Astrocyte (in vitro differentiated cells and primary cell): ENCODE measurements at regions not wholly inside any gene's neighbourhood (a gene's known extent, or its start where the extent isn't known, plus 50 kb on each side); places are given as distances from the start of the nearest gene placed in this dataset.

Experiments used
- DNase-seq: peaks from one replicate; pipeline ENCODE4 v3.0.0-alpha.2; 2010; ENCODE audit warnings: low read depth
- FAIRE-seq: peaks from 2 replicates; lab custom pipeline; 2011; peaks lifted over from hg19 to GRCh38; lab: Jason Lieb, UNC
- H2AFZ ChIP-seq: 2 replicates; pipeline ENCODE4 v1.6.0; 2012; ENCODE audit warnings: low read depth, low read length, inconsistent platforms
- H3K27ac ChIP-seq: 2 replicates; pipeline ENCODE4 v1.5.1; 2011; ENCODE audit warnings: low read depth, low read length, inconsistent platforms
- H3K27me3 ChIP-seq: 2 replicates; pipeline ENCODE4 v1.6.0; 2011; ENCODE audit warnings: low read length, inconsistent platforms; ENCODE audit not compliant: insufficient read depth
- H3K36me3 ChIP-seq: 2 replicates; pipeline ENCODE4 v1.5.1; 2011; ENCODE audit warnings: low read length, inconsistent platforms; ENCODE audit not compliant: insufficient read depth
- H3K4me1 ChIP-seq: 2 replicates; pipeline ENCODE4 v1.5.1; 2011; ENCODE audit warnings: low read length, inconsistent platforms; ENCODE audit not compliant: insufficient read depth
- H3K4me2 ChIP-seq: 2 replicates; pipeline ENCODE4 v1.6.0; 2012; ENCODE audit warnings: low read length, inconsistent platforms
- H3K4me3 ChIP-seq: 2 replicates; pipeline ENCODE4 v1.5.1; 2011; ENCODE audit warnings: low read depth, mild to moderate bottlenecking, low read length, inconsistent platforms; ENCODE audit not compliant: insufficient read depth
- H3K79me2 ChIP-seq: 2 replicates; pipeline ENCODE4 v1.6.0; 2012; ENCODE audit warnings: mild to moderate bottlenecking, low read length, inconsistent platforms; ENCODE audit not compliant: insufficient read depth
- H3K9ac ChIP-seq: 2 replicates; pipeline ENCODE4 v1.6.0; 2012; ENCODE audit warnings: mild to moderate bottlenecking, low read length, inconsistent platforms
- H3K9me3 ChIP-seq: 2 replicates; pipeline ENCODE4 v1.5.1; 2012; ENCODE audit warnings: low read depth, mild to moderate bottlenecking, low read length, inconsistent platforms; ENCODE audit not compliant: insufficient read depth
- H4K20me1 ChIP-seq: 2 replicates; pipeline ENCODE4 v1.6.0; 2012; ENCODE audit warnings: low read length, inconsistent platforms; ENCODE audit not compliant: insufficient read depth
- H3K27ac Mint-ChIP-seq: one replicate; pipeline ENCODE4 v1.8.0; 2021; ENCODE audit warnings: mild to moderate bottlenecking, mixed read lengths; ENCODE audit not compliant: unreplicated experiment
- H3K27me3 Mint-ChIP-seq: one replicate; pipeline ENCODE4 v1.8.0; 2021; ENCODE audit warnings: low read depth, mixed read lengths; ENCODE audit not compliant: unreplicated experiment
- H3K36me3 Mint-ChIP-seq: one replicate; pipeline ENCODE4 v1.8.0; 2021; ENCODE audit warnings: low read depth, mixed read lengths; ENCODE audit not compliant: unreplicated experiment
- H3K4me1 Mint-ChIP-seq: one replicate; pipeline ENCODE4 v1.8.0; 2021; ENCODE audit warnings: low read depth, mixed read lengths; ENCODE audit not compliant: unreplicated experiment
- H3K4me3 Mint-ChIP-seq: one replicate; pipeline ENCODE4 v1.8.0; 2021; ENCODE audit warnings: mild to moderate bottlenecking, moderate library complexity, mixed read lengths; ENCODE audit not compliant: unreplicated experiment
- H3K9me3 Mint-ChIP-seq: one replicate; pipeline ENCODE4 v1.8.0; 2021; ENCODE audit warnings: mild to moderate bottlenecking, mixed read lengths; ENCODE audit not compliant: unreplicated experiment
- CTCF ChIP-seq: IDR thresholded peaks from 2 replicates; pipeline ENCODE4 v1.5.1; 2011; ENCODE audit warnings: low read depth, mild to moderate bottlenecking, inconsistent platforms, low read length, moderate library complexity; ENCODE audit not compliant: insufficient read depth
- EZH2 ChIP-seq: IDR thresholded peaks from 2 replicates; pipeline ENCODE4 v1.6.1; 2012; ENCODE audit warnings: mild to moderate bottlenecking, low read length, inconsistent platforms; ENCODE audit not compliant: insufficient read depth

GRCh38 chrX:30967516-30967915 is 78.5 kb upstream of the TAB3 start:
- H3K4me1 ChIP-seq, result no peaks in the 10 kb centered on the region
- H3K9ac ChIP-seq, result no peak overlapping the region
- Mint-ChIP-seq H3K27me3 (peaks cover 2% of the 10 kb centered on the region), H3K4me1 (no peaks in the 10 kb centered on the region), H3K36me3 (no peaks in the 10 kb centered on the region), H3K9me3 (no peaks in the 10 kb centered on the region), H3K4me3 (no peak overlapping the region), H3K27ac (no peak overlapping the region)
- no peaks in the 10 kb centered on the region for H3K9me3 ChIP-seq
- no peaks in the 10 kb centered on the region for H4K20me1 ChIP-seq
- FAIRE-seq, result peak; percentile 83
- no peak overlapping the region for H3K4me2 ChIP-seq
- no peak overlapping the region for H3K4me3 ChIP-seq
- DNase-seq, result no peak
- H3K27ac ChIP-seq, result no peak overlapping the region
- H3K27me3 ChIP-seq, result no peaks in the 10 kb centered on the region
- H3K36me3 ChIP-seq, result no peaks in the 10 kb centered on the region
- no peaks in the 10 kb centered on the region for H3K79me2 ChIP-seq
- no peak overlapping the region for H2AFZ ChIP-seq
- TF ChIP-seq EZH2, result no peak
- no peak for TF ChIP-seq CTCF

- no peak overlapping the region for H3K9ac ChIP-seq
- H3K79me2 ChIP-seq, result no peaks in the 10 kb centered on the region
- H3K4me1 Mint-ChIP-seq, result no peaks in the 10 kb centered on the region
- H3K36me3 ChIP-seq, result no peaks in the 10 kb centered on the region
- FAIRE-seq (peak; percentile 62), DNase-seq (no peak)
- no peaks in the 10 kb centered on the region for H3K36me3 Mint-ChIP-seq
- H3K4me2 ChIP-seq, result no peak overlapping the region
- TF ChIP-seq CTCF, result no peak
- no peak for TF ChIP-seq EZH2
- H4K20me1 ChIP-seq, result no peaks in the 10 kb centered on the region
- no peaks in the 10 kb centered on the region for H3K9me3 ChIP-seq
- H3K4me1 ChIP-seq, result no peaks in the 10 kb centered on the region
- H3K27ac ChIP-seq, result no peak overlapping the region
- H3K27ac Mint-ChIP-seq, result no peak overlapping the region
- H3K4me3 Mint-ChIP-seq, result no peak overlapping the region
- no peak overlapping the region for H2AFZ ChIP-seq
- no peak overlapping the region for H3K4me3 ChIP-seq
- no peaks in the 10 kb centered on the region for H3K27me3 ChIP-seq
- no peaks in the 10 kb centered on the region for H3K9me3 Mint-ChIP-seq
- H3K27me3 Mint-ChIP-seq, result peaks cover 2% of the 10 kb centered on the region
These were observed 76.7 kb upstream of the TAB3 start for GRCh38 chrX:30965767-30966166.

GRCh38 chrX:30961387-30962174 is 72.5 kb upstream of the TAB3 start:
- Histone ChIP-seq H3K9ac (no peak overlapping the region), H4K20me1 (no peaks in the 10 kb centered on the region), H2AFZ (no peak overlapping the region), H3K9me3 (no peaks in the 10 kb centered on the region), H3K4me3 (no peak overlapping the region), H3K36me3 (no peaks in the 10 kb centered on the region), H3K4me1 (peaks cover 2% of the 10 kb centered on the region), H3K27me3 (no peaks in the 10 kb centered on the region), H3K79me2 (no peaks in the 10 kb centered on the region), H3K4me2 (no peak overlapping the region), H3K27ac (no peak overlapping the region)
- Mint-ChIP-seq H3K36me3 (no peaks in the 10 kb centered on the region), H3K27ac (no peak overlapping the region), H3K4me1 (peaks cover 5% of the 10 kb centered on the region), H3K27me3 (peaks cover 2% of the 10 kb centered on the region), H3K4me3 (no peak overlapping the region), H3K9me3 (no peaks in the 10 kb centered on the region)
- TF ChIP-seq CTCF (no peak), EZH2 (no peak)
- no peak for DNase-seq
- peak; percentile 73 for FAIRE-seq
